Epidermal melanocyte (primary cell): ENCODE measurements at regions not wholly inside any gene's neighbourhood (a gene's known extent, or its start where the extent isn't known, plus 50 kb on each side); places are given as distances from the start of the nearest gene placed in this dataset.
"Not testable (repeated sequence)": the region's sequence is repeated elsewhere in the genome, so short reads cannot be mapped to it uniquely, and the experiment has no call there.

ENCODE experiments used
- DNase-seq: peaks from one replicate; pipeline ENCODE4 v3.0.0; 2011; ENCODE audit warnings: low spot score; ENCODE audit not compliant: insufficient read length

DNA sequence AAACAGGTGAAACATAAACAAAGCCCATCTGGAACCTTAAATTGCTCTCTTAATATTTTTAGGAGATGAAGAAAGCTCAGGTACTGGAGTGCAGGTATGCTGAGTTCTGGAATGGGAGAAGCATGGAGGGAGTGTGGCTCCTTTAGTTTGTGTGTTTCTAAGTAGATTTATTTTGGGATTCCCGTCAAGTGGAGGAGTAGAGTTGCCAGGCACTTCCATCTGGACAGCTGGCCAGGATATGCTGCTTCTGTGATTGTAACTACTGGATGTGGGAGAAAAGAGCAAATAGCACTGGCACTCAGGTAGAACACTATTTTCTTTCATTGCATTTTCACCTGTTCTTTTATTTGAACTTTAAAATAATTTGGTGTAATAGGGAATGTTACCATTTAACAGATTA is 182.3 kb upstream of the MAST4 start:
- DNase-seq = no peak

DNA sequence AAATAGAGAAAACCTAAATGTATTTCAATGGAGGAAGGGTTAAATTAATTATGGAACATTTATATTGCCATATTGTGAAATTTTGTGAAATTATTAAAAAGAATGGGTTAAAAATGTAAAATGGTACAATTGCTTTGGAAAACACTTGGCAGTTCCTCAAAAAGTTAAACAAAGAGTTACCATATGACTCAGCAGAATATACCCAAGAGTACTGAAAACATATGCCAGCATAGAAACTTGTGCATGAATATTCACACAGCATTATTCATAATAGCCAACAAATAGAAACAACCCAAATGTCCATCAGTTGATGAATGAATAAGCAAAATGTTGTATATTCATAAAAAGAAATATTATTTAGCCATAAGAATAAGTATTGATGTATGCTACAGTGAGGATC is 181.0 kb upstream of the MAST4 start:
- no peak for DNase-seq

DNA sequence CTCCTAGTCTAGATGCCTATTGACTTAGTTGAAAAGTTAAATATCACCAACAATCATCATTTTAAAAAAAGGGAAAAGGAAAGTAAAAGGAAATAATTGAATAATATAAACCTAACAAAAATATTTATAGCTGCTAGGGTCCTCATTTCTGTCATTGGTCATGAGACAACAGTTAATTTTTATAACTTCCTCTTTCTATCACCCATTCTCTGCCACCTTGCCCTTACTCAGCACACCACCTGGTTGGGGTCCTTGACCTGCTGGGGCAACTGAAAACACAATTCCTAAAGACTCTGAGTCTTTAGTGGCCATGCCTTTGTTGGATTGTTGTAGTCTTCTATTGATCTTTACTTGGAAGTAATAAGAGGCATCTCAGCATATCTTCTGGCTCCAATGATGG is 179.5 kb upstream of the MAST4 start:
- no peak for DNase-seq

DNA sequence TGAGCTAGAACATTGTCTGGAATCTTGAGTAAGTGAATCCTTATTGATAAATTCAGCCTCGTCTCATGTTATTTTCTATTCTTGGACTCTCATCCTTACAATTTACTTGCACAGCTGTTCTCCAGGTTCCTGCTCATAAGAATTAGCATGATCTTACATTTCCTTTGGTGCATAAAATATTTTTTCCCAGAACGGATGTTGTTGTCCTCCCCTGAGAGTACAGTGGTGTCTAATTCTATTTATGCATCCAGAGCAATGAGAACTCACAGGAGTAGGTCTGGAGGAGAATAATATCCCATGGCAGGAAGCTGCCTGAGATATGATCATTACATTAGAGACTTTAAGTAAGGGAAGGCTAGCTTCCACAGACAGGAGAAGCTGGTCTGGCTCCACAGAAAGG is 178.4 kb upstream of the MAST4 start:
- no peak for DNase-seq

DNA sequence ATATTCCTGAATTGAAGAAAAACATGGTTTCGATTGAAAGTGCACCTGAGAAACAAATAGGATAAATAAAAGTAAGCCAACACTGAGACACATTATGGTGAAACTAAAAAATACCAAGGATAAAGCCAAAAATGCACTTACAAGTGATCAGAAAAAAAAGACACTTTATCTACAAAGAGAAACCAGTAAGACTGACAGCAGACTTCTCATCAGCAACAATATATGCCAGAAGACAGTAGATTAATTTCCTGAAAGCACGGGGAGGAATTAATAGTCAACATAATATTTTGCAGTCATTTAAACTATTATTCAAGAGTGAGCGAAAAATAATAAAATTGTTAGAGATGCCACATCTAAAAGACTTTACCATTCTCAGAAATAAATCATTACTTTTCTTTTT is 172.7 kb upstream of the MAST4 start:
- DNase-seq = no peak

- DNase-seq = no peak
Measured at GRCh38 chr5:66425842-66426241, 170.4 kb upstream of the MAST4 start.

DNA sequence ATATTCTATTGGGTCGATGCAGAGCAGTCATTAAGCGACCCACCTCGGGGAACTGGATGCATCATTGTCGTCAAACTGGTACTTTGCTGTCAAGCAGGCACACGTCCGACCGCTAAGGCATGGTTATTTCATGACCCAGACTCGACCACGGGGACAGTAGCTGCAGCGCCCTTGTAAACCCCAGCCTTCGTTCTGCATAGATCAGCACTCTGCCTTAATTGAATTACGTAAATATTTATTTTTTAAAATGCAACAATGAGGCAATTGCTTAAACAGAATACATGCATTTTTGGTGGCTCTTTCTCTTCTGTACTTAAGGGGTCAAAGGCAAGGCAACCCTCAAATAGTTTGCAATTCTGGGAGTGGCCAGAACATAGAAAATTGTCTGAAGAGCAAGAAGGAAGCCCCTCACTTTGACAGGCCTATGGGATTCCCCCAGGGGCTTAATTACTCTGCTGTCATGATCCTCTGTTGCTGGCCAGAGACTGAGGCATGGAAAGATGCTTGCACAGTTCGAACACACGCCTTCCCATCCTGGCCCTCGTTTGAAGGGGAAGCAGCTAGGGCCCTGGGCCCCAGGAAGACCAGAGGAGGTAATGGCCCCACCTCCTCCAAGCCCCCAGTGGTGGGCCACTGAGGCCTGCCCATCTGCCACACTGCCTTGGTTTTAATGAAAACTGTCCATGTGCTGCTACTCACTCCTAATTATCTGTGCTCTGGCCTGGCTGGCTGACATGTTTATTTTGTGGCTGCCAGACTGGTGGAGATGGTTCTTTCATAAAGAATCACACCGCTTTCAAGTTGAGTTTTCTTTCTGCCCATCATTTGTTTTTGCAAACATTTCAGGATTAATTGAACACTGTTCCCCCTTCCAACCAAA is 169.7 kb upstream of the MAST4 start:
- DNase-seq = no peak

GRCh38 chr5:66427139-66427442 is 169.1 kb upstream of the MAST4 start:
- no peak for DNase-seq

DNA sequence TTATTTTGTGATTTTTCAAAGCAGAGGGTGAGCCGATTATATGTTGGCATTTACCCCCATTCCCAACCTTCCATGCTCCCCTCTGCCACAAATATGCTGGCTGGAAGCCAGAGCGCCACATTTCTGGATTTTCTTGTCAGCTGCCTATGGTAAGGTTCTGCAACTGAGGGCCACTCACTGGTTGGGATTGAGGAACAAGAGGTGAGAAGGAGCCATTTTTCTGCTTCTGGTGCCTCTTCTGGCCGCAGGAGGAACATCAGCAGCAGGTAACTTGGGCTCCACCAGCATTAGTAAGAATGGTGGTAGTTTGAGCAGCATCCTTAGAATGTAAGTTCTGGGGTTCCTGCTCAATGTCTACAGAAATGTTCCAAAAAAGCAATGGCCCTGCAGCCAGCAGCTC is 159.5 kb upstream of the MAST4 start:
- no peak for DNase-seq

- no peak for DNase-seq
Measured at GRCh38 chr5:66438087-66438486, 158.1 kb upstream of the MAST4 start.

- DNase-seq = no peak
Measured at GRCh38 chr5:66438696-66439095, 157.5 kb upstream of the MAST4 start.

- peak; percentile 41 for DNase-seq
Measured at GRCh38 chr5:66440202-66440680, 156.0 kb upstream of the MAST4 start.

GRCh38 chr5:66441351-66441750 is 154.8 kb upstream of the MAST4 start:
- no peak for DNase-seq

DNA sequence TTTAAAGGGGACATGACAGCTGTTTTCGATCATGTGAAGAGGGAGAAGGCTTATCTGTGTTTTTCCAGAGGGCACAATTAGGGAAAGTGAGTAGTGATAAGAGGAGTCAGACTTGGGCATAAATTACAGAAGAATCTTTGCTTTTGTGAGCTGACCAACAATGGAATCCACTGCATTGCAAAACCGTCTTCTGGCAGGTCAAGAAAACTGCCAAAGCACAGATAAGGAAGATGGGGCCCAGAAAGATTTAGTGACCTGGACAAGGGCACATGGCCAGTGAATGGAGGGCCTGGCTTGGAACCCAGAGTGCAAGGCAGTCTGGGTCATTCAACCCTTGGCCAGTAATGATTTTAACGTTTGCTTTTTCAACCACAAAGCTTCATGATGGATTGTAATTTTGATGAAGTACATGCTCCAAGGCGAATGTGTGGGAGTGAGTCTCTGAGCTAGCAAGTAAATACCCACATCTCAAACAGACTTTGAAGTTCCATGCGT is 153.2 kb upstream of the MAST4 start:
- no peak for DNase-seq

- no peak for DNase-seq
Measured at GRCh38 chr5:66443462-66444130, 152.6 kb upstream of the MAST4 start.

GRCh38 chr5:66448070-66448469 is 148.1 kb upstream of the MAST4 start:
- DNase-seq = not testable (repeated sequence)

- no peak for DNase-seq
Measured at GRCh38 chr5:66450237-66450636, 146.0 kb upstream of the MAST4 start.

GRCh38 chr5:66450988-66451387 is 145.2 kb upstream of the MAST4 start:
- DNase-seq = no peak

- DNase-seq = no peak
Measured at GRCh38 chr5:66452109-66452508, 144.1 kb upstream of the MAST4 start.

GRCh38 chr5:66454186-66455078 is 141.8 kb upstream of the MAST4 start:
- no peak for DNase-seq

GRCh38 chr5:66459728-66460127 is 136.5 kb upstream of the MAST4 start:
- no peak for DNase-seq

DNA sequence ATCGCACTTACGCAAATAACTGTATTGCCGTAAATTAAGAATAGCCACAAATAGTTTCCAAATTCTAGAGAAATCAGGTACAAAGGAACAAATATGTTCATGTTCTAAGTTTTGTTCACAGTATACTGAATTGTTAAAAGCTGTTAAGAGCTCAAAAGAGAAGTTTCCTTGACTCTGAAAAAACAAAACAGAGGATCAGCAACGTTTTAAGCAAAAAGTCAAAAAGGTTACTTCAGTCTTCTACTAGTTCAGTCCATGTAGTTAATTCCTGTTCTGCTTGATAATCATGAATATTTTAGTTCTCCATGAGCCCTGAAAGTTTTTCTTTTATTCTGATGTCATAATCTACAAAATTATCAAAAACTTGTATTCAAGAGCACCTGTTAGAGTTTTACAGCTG is 128.6 kb upstream of the MAST4 start:
- no peak for DNase-seq
